ENCODE measurements at regions not wholly inside any gene's neighbourhood (a gene's known extent, or its start where the extent isn't known, plus 50 kb on each side); places are given as distances from the start of the nearest gene placed in this dataset.
"Not testable (repeated sequence)": the region's sequence is repeated elsewhere in the genome, so short reads cannot be mapped to it uniquely, and the experiment has no call there.

DNA sequence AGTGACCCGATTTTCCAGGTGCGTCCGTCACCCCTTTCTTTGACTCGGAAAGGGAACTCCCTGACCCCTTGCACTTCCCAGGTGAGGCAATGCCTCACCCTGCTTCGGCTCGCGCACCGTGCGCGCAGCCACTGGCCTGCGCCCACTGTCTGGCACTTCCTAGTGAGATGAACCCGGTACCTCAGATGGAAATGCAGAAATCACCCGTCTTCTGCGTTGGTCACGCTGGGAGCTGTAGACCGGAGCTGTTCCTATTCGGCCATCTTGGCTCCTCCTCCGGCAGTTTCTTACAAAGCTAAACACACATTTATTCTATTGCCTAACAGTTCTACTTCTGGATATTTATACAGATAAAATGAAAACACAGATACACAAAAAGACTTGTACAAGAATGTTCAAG is 527.6 kb upstream of the LRRN3 start:
- not testable (repeated sequence) for H3K36me3 ChIP-seq (ENCODE audit: control insufficient read depth in 2 of 2, insufficient read depth in 2 of 2, low read length in 2 of 2); H3K9me3 ChIP-seq (ENCODE audit: control insufficient read depth in 2 of 2, low read length in 2 of 2); H3K9ac ChIP-seq (ENCODE audit: low read depth in 1 of 2, low read length in 2 of 2); H3K4me1 ChIP-seq (ENCODE audit: control insufficient read depth in 2 of 2, insufficient read depth in 2 of 2, low read length in 2 of 2); H3K4me3 ChIP-seq (ENCODE audit: low read length in 2 of 2); H3K27ac ChIP-seq (ENCODE audit: low read depth in 2 of 2, low read length in 2 of 2); H3K27me3 ChIP-seq (ENCODE audit: control insufficient read depth in 2 of 2, insufficient read depth in 2 of 2, low read length in 2 of 2)

DNA sequence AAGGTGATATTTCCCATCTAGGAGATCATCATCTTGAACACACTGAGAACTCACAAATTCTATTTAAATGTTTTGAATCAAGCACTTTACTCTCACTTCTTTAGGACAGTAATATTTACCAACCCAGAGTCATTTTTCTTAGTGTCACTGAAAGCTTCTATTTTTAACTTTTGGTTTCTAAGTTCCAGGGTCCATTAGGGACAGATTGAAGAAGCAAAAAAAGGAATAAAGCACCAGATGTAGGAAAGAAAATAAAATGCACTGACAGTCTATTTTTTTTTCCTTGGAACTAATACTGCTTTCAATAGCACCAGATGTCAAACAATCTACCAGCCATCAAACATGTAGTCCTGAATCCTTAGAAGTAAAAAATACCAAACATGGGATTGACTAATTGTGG is 526.7 kb upstream of the LRRN3 start:
- H3K27ac ChIP-seq (ENCODE audit: low read depth in 2 of 2, low read length in 2 of 2): no peak overlapping the region
- no peaks in the 10 kb centered on the region for H3K27me3 ChIP-seq (ENCODE audit: control insufficient read depth in 2 of 2, insufficient read depth in 2 of 2, low read length in 2 of 2)
- no peaks in the 10 kb centered on the region for H3K4me1 ChIP-seq (ENCODE audit: control insufficient read depth in 2 of 2, insufficient read depth in 2 of 2, low read length in 2 of 2)
- H3K36me3 ChIP-seq (ENCODE audit: control insufficient read depth in 2 of 2, insufficient read depth in 2 of 2, low read length in 2 of 2): no peaks in the 10 kb centered on the region
- H3K4me3 ChIP-seq (ENCODE audit: low read length in 2 of 2): no peak overlapping the region
- H3K9ac ChIP-seq (ENCODE audit: low read depth in 1 of 2, low read length in 2 of 2): no peak overlapping the region
- no peaks in the 10 kb centered on the region for H3K9me3 ChIP-seq (ENCODE audit: control insufficient read depth in 2 of 2, low read length in 2 of 2)

DNA sequence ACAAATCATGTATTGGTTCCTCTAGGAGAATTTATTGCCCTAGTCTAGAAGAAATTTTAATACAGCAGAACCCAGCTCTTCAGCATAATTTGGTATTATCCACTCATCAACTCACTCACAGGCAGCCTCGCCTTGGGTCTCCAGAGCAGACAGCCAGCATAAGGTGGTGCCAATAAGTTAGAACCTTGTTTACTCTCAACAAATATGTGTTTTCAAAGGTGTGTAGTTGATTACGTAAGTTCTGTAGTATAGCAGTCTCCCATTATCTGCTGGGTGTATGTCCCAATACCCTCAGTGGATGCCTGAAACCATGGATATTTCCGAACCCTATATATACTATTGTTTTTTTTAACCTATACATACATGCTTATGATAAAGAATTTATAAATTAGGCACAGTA is 522.5 kb upstream of the LRRN3 start:
- no peak overlapping the region for H3K4me3 ChIP-seq (ENCODE audit: low read length in 2 of 2)
- H3K36me3 ChIP-seq (ENCODE audit: control insufficient read depth in 2 of 2, insufficient read depth in 2 of 2, low read length in 2 of 2): no peaks in the 10 kb centered on the region
- no peak overlapping the region for H3K9ac ChIP-seq (ENCODE audit: low read depth in 1 of 2, low read length in 2 of 2)
- no peaks in the 10 kb centered on the region for H3K27me3 ChIP-seq (ENCODE audit: control insufficient read depth in 2 of 2, insufficient read depth in 2 of 2, low read length in 2 of 2)
- no peaks in the 10 kb centered on the region for H3K9me3 ChIP-seq (ENCODE audit: control insufficient read depth in 2 of 2, low read length in 2 of 2)
- no peaks in the 10 kb centered on the region for H3K4me1 ChIP-seq (ENCODE audit: control insufficient read depth in 2 of 2, insufficient read depth in 2 of 2, low read length in 2 of 2)
- no peak overlapping the region for H3K27ac ChIP-seq (ENCODE audit: low read depth in 2 of 2, low read length in 2 of 2)

DNA sequence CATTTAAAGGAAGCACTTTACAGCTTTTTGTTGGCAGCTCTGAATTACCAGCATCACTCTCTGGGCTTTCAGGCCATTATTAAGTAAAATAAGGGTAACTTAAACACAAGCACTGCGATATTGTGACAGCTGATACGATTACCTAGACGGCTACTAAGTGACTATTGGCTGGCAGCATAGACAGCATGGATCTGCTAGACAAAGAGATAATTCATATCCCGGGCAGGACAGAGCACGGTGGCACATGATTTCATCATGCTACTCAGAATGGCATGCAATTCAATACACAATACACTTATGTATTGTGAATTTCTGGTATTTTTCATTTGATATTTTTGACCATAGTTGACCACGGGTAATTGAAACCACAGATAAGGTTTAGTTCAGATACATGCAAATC is 522.0 kb upstream of the LRRN3 start:
- Histone ChIP-seq H3K9me3 (ENCODE audit: control insufficient read depth in 2 of 2, low read length in 2 of 2) (no peaks in the 10 kb centered on the region), H3K27ac (ENCODE audit: low read depth in 2 of 2, low read length in 2 of 2) (no peak overlapping the region), H3K4me1 (ENCODE audit: control insufficient read depth in 2 of 2, insufficient read depth in 2 of 2, low read length in 2 of 2) (no peaks in the 10 kb centered on the region), H3K27me3 (ENCODE audit: control insufficient read depth in 2 of 2, insufficient read depth in 2 of 2, low read length in 2 of 2) (no peaks in the 10 kb centered on the region), H3K9ac (ENCODE audit: low read depth in 1 of 2, low read length in 2 of 2) (no peak overlapping the region), H3K36me3 (ENCODE audit: control insufficient read depth in 2 of 2, insufficient read depth in 2 of 2, low read length in 2 of 2) (no peaks in the 10 kb centered on the region), H3K4me3 (ENCODE audit: low read length in 2 of 2) (no peak overlapping the region)

DNA sequence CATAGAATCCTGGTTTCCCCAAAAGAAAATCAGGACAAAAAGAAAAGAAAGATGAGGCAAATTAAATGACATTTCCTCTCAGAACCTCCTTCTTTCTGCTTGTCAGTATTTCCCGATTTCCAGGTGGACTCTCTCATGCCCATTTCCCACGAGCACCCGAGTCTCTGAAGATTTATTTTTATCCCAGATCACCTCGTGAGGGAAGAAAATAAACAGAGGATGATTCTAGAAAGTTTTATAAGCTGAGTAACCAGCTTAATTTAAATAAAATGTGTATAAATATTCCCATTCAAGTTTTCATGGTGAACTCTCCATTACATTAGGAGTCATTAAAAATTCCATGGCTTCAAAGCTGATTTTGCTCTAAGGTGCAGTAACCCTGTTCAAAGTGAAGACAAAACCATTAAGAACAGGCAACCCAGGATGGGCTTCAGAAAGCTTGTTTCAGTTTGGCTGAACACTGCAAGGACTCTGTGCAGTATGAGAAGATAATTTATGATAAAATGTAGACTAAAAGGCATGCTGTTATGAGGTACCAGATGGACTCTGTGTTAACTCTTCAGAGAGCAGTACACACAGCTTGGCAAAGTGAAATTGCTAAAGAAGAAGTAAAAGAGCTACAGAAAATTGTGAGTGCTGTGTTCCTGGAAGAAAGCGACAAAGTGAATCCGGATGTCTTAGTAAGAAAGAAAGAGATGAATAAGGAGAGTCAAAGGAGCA is 521.3 kb upstream of the LRRN3 start:
- no peak overlapping the region for H3K9ac ChIP-seq (ENCODE audit: low read depth in 1 of 2, low read length in 2 of 2)
- no peak overlapping the region for H3K27ac ChIP-seq (ENCODE audit: low read depth in 2 of 2, low read length in 2 of 2)
- H3K36me3 ChIP-seq (ENCODE audit: control insufficient read depth in 2 of 2, insufficient read depth in 2 of 2, low read length in 2 of 2): no peaks in the 10 kb centered on the region
- H3K4me1 ChIP-seq (ENCODE audit: control insufficient read depth in 2 of 2, insufficient read depth in 2 of 2, low read length in 2 of 2): no peaks in the 10 kb centered on the region
- H3K9me3 ChIP-seq (ENCODE audit: control insufficient read depth in 2 of 2, low read length in 2 of 2): no peaks in the 10 kb centered on the region
- H3K4me3 ChIP-seq (ENCODE audit: low read length in 2 of 2): no peak overlapping the region
- no peaks in the 10 kb centered on the region for H3K27me3 ChIP-seq (ENCODE audit: control insufficient read depth in 2 of 2, insufficient read depth in 2 of 2, low read length in 2 of 2)

DNA sequence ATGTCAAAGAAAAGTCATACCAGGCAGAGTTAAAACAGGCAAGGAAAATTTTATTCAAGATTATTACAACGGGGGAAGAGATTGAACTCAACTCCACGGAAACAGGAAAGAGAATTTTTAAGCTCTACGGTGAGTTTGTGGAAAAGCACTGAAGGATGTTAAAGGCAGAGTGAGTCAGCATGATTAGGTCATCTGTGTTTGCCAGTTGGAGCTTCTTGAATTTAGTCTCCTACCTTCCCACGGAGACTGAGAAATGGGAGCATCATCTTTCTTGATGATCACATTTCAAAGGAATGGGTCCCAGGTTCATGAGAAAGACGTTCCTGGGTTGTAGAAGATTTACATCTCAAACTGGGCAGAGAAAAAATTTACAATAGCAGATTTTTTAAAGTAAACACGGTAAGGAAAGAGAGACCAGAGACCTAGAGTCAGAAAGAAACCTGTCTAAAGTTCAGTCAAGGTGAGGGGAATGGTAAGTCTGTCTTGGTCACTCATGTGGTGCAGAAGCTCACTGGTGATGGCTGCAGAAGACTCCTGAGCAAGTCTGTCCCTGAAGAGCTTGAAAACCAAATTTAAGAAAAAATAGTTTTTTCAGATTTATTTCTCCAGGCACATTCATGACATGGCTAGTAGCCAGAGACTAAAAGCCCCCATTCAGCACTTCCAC is 516.9 kb upstream of the LRRN3 start:
- no peaks in the 10 kb centered on the region for H3K36me3 ChIP-seq (ENCODE audit: control insufficient read depth in 2 of 2, insufficient read depth in 2 of 2, low read length in 2 of 2)
- H3K9ac ChIP-seq (ENCODE audit: low read depth in 1 of 2, low read length in 2 of 2): no peak overlapping the region

DNA sequence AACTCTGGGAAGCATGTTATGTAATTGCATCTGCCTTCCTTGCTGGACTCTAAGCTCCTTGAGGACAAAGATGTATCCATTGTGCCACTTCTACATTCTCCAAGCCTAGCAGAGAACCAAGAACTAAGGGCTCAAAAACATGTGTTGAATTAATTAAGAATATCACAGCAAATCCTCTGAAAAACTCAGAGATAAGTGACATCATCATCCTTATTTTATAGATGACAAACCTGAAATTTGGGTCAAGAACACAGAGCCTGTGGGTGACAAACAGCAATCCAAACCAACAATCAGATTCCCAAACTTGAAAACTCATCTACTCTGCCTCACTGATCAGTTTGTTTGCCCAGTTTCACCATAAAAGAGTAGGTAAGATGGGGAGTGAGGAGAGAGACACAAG is 503.6 kb upstream of the LRRN3 start:
- no peak overlapping the region for H3K27ac ChIP-seq (ENCODE audit: low read depth in 2 of 2, low read length in 2 of 2)
- no peak overlapping the region for H3K4me3 ChIP-seq (ENCODE audit: low read length in 2 of 2)
- H3K4me1 ChIP-seq (ENCODE audit: control insufficient read depth in 2 of 2, insufficient read depth in 2 of 2, low read length in 2 of 2): no peaks in the 10 kb centered on the region
- no peak overlapping the region for H3K9ac ChIP-seq (ENCODE audit: low read depth in 1 of 2, low read length in 2 of 2)
- no peaks in the 10 kb centered on the region for H3K36me3 ChIP-seq (ENCODE audit: control insufficient read depth in 2 of 2, insufficient read depth in 2 of 2, low read length in 2 of 2)
- H3K27me3 ChIP-seq (ENCODE audit: control insufficient read depth in 2 of 2, insufficient read depth in 2 of 2, low read length in 2 of 2): no peaks in the 10 kb centered on the region
- no peaks in the 10 kb centered on the region for H3K9me3 ChIP-seq (ENCODE audit: control insufficient read depth in 2 of 2, low read length in 2 of 2)

More for the DNA sequence above, 516.9 kb upstream of the LRRN3 start:
- no peak overlapping the region for H3K4me3 ChIP-seq (ENCODE audit: low read length in 2 of 2)
- H3K27ac ChIP-seq (ENCODE audit: low read depth in 2 of 2, low read length in 2 of 2): no peak overlapping the region
- H3K27me3 ChIP-seq (ENCODE audit: control insufficient read depth in 2 of 2, insufficient read depth in 2 of 2, low read length in 2 of 2): no peaks in the 10 kb centered on the region
- H3K4me1 ChIP-seq (ENCODE audit: control insufficient read depth in 2 of 2, insufficient read depth in 2 of 2, low read length in 2 of 2): no peaks in the 10 kb centered on the region
- H3K9me3 ChIP-seq (ENCODE audit: control insufficient read depth in 2 of 2, low read length in 2 of 2): no peaks in the 10 kb centered on the region

DNA sequence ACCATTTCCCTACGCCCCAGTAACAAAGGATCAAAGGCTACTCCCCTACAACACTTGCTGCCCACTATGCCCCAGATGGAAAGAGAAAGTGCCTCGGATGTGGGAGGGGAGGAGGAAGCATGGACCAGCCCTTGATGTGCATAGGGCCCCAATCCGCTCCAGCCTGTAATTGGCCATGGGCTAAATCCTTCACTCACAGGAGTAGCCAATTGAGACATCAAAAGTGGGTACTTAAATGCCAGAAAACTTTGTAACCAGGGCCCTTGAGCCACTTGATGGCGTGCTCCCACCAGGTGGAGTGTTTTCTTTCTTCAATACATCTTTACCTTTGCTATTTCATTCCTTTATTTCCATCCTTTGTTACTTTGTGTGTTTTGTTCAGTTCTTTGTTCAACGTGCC is 500.5 kb upstream of the LRRN3 start:
- Histone ChIP-seq H3K4me1 (ENCODE audit: control insufficient read depth in 2 of 2, insufficient read depth in 2 of 2, low read length in 2 of 2) (no peaks in the 10 kb centered on the region), H3K36me3 (ENCODE audit: control insufficient read depth in 2 of 2, insufficient read depth in 2 of 2, low read length in 2 of 2) (no peaks in the 10 kb centered on the region), H3K9ac (ENCODE audit: low read depth in 1 of 2, low read length in 2 of 2) (no peak overlapping the region), H3K27ac (ENCODE audit: low read depth in 2 of 2, low read length in 2 of 2) (no peak overlapping the region), H3K27me3 (ENCODE audit: control insufficient read depth in 2 of 2, insufficient read depth in 2 of 2, low read length in 2 of 2) (no peaks in the 10 kb centered on the region), H3K9me3 (ENCODE audit: control insufficient read depth in 2 of 2, low read length in 2 of 2) (no peaks in the 10 kb centered on the region), H3K4me3 (ENCODE audit: low read length in 2 of 2) (no peak overlapping the region)

DNA sequence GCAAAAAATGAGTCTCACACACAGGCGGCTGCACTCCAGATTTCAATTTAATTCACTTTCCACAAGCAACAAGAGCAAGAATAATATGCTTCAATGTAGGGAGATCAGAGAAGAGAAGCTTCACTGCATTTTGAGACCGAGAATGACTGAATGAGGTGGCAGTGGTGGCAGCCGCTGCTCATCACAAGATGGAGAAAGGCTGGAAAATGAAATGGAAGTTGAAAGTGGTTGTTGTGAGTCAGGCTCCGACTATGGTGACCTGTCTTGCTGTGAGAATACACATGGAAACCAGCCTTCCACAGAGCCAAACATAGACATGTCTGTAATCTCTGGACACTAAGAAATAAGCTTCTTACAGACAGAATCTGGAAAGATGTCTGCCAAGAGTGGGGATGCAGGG is 499.6 kb upstream of the LRRN3 start:
- Histone ChIP-seq H3K36me3 (ENCODE audit: control insufficient read depth in 2 of 2, insufficient read depth in 2 of 2, low read length in 2 of 2) (no peaks in the 10 kb centered on the region), H3K4me1 (ENCODE audit: control insufficient read depth in 2 of 2, insufficient read depth in 2 of 2, low read length in 2 of 2) (no peaks in the 10 kb centered on the region)

DNA sequence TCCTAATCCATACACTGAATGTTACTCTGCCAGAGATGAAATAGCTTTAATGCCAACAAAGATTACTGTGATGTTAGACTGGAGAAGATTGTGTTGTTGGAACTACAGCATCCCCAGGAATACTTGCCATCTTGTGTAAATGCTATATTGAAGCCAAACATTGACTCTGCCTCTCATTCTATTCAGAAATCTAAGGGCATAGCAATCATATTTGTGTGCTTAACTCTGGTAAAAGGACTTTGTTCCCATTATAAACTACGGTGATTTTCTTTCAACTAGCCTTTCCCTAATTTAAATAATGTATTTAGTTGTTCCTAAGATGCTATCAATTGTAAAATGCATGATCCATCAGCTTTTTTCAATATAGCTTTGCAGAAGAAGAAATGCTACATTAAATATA is 498.4 kb upstream of the LRRN3 start:
- no peak overlapping the region for H3K27ac ChIP-seq (ENCODE audit: low read depth in 2 of 2, low read length in 2 of 2)
- no peaks in the 10 kb centered on the region for H3K27me3 ChIP-seq (ENCODE audit: control insufficient read depth in 2 of 2, insufficient read depth in 2 of 2, low read length in 2 of 2)

More for the DNA sequence above, 499.6 kb upstream of the LRRN3 start:
- H3K9ac ChIP-seq (ENCODE audit: low read depth in 1 of 2, low read length in 2 of 2): no peak overlapping the region
- H3K9me3 ChIP-seq (ENCODE audit: control insufficient read depth in 2 of 2, low read length in 2 of 2): no peaks in the 10 kb centered on the region
- no peaks in the 10 kb centered on the region for H3K27me3 ChIP-seq (ENCODE audit: control insufficient read depth in 2 of 2, insufficient read depth in 2 of 2, low read length in 2 of 2)
- no peak overlapping the region for H3K27ac ChIP-seq (ENCODE audit: low read depth in 2 of 2, low read length in 2 of 2)
- H3K4me3 ChIP-seq (ENCODE audit: low read length in 2 of 2): no peak overlapping the region

More for the DNA sequence above, 498.4 kb upstream of the LRRN3 start:
- Histone ChIP-seq H3K36me3 (ENCODE audit: control insufficient read depth in 2 of 2, insufficient read depth in 2 of 2, low read length in 2 of 2) (no peaks in the 10 kb centered on the region), H3K4me1 (ENCODE audit: control insufficient read depth in 2 of 2, insufficient read depth in 2 of 2, low read length in 2 of 2) (no peaks in the 10 kb centered on the region), H3K4me3 (ENCODE audit: low read length in 2 of 2) (no peak overlapping the region), H3K9me3 (ENCODE audit: control insufficient read depth in 2 of 2, low read length in 2 of 2) (no peaks in the 10 kb centered on the region), H3K9ac (ENCODE audit: low read depth in 1 of 2, low read length in 2 of 2) (no peak overlapping the region)

Data from mucosa of rectum (tissue), 2 donors.